ENCODE measurements at regions not wholly inside any gene's neighbourhood (a gene's known extent, or its start where the extent isn't known, plus 50 kb on each side); places are given as distances from the start of the nearest gene placed in this dataset.

DNA sequence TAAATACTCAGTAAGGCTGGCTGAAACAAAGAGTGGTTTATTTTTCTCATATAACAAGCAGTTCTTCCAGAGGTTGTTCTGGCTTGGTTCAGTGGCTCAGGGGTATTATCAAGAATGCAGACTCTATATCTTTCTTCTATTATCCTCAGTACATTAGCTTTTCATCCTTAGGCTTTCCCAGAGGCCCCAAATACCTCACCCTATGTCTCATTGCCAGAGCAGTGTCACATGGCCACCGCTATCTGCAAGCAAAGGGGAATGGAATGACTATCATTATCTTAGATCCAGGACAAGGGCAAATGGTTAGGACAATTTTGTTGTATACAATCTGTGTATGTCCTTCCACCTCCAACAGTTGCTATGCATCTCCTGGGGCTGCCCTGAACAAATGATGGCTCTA lies 69.0 kb upstream of the SNX2 start:
- BruUV-seq (replicated peaks) = no TSS peak
- Histone ChIP-seq H3K27ac (ENCODE audit: low read depth, low read length, poor library complexity, severe bottlenecking) (no peak overlapping the region), H3K36me3 (ENCODE audit: insufficient read depth, low read length, poor library complexity, severe bottlenecking) (no peaks in the 10 kb centered on the region), H3K9me3 (ENCODE audit: low read depth, low read length, poor library complexity, severe bottlenecking) (no peaks in the 10 kb centered on the region), H3K27me3 (replicated peaks; ENCODE audit: insufficient read depth, low read depth, low read length, poor library complexity) (no peaks in the 10 kb centered on the region), H3K4me3 (ENCODE audit: low read depth, low read length, poor library complexity, severe bottlenecking) (no peak overlapping the region), H3K4me1 (ENCODE audit: insufficient read depth, low read length, poor library complexity, severe bottlenecking) (peaks cover 3% of the 10 kb centered on the region)
- no peak for DNase-seq (ENCODE audit: low spot score)
- TF ChIP-seq, protein P1, sequence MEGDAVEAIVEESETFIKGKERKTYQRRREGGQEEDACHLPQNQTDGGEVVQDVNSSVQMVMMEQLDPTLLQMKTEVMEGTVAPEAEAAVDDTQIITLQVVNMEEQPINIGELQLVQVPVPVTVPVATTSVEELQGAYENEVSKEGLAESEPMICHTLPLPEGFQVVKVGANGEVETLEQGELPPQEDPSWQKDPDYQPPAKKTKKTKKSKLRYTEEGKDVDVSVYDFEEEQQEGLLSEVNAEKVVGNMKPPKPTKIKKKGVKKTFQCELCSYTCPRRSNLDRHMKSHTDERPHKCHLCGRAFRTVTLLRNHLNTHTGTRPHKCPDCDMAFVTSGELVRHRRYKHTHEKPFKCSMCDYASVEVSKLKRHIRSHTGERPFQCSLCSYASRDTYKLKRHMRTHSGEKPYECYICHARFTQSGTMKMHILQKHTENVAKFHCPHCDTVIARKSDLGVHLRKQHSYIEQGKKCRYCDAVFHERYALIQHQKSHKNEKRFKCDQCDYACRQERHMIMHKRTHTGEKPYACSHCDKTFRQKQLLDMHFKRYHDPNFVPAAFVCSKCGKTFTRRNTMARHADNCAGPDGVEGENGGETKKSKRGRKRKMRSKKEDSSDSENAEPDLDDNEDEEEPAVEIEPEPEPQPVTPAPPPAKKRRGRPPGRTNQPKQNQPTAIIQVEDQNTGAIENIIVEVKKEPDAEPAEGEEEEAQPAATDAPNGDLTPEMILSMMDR (conservative IDR thresholded peaks at IDR 0.05; ENCODE audit: low read depth, low read length) = no peak
- TF ChIP-seq EZH2 (IDR thresholded peaks at IDR 0.05; ENCODE audit: borderline replicate concordance, low read depth, low read length, poor library complexity, severe bottlenecking) = no peak
- ChIA-PET CTCF (no interaction called here), POLR2A (ENCODE audit: low non-redundant PET) (no interaction called here)
- intact Hi-C loops (cut with micrococcal nuclease; ENCODE audit: unreplicated experiment) = loop anchor here (10.0 kb wide), 2 partner anchors 129 to 659 kb away; no protein-coding TSS in a partner anchor

DNA sequence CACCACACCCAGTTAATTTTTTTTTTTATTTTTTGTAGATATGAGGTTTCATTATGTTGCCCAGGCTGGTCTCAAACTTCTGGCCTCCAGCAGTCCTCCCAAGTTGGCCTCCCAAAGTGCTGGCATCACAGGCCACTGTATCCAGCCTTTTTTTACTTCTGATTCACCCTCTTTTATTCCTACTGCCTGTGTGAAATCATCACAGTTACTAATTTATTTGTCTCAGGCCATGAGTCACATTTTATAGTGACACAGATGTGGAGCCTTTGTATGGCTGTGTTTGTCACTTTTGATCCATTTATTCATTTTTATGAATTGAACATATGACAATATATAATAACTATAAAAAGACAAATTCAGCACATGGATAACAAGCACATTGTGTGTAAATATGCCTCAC lies 67.1 kb upstream of the SNX2 start:
- no peaks in the 10 kb centered on the region for H3K9me3 ChIP-seq (ENCODE audit: low read depth, low read length, poor library complexity, severe bottlenecking)
- no peaks in the 10 kb centered on the region for H3K36me3 ChIP-seq (ENCODE audit: insufficient read depth, low read length, poor library complexity, severe bottlenecking)
- ChIA-PET POLR2A (ENCODE audit: low non-redundant PET) (no interaction called here), CTCF (no interaction called here)
- intact Hi-C loops (cut with micrococcal nuclease; ENCODE audit: unreplicated experiment) = loop anchor here (10.0 kb wide), 2 partner anchors 127 to 657 kb away; no protein-coding TSS in a partner anchor
- no peak for DNase-seq (ENCODE audit: low spot score)
- no TSS peak for BruUV-seq (replicated peaks)
- no peaks in the 10 kb centered on the region for H3K27me3 ChIP-seq (replicated peaks; ENCODE audit: insufficient read depth, low read depth, low read length, poor library complexity)
- TF ChIP-seq, protein P1 (conservative IDR thresholded peaks at IDR 0.05; ENCODE audit: low read depth, low read length) = no peak
- TF ChIP-seq EZH2 (IDR thresholded peaks at IDR 0.05; ENCODE audit: borderline replicate concordance, low read depth, low read length, poor library complexity, severe bottlenecking) = no peak
- H3K27ac ChIP-seq (ENCODE audit: low read depth, low read length, poor library complexity, severe bottlenecking) = no peak overlapping the region
- peaks cover 3% of the 10 kb centered on the region for H3K4me1 ChIP-seq (ENCODE audit: insufficient read depth, low read length, poor library complexity, severe bottlenecking)
- H3K4me3 ChIP-seq (ENCODE audit: low read depth, low read length, poor library complexity, severe bottlenecking) = no peak overlapping the region

DNA sequence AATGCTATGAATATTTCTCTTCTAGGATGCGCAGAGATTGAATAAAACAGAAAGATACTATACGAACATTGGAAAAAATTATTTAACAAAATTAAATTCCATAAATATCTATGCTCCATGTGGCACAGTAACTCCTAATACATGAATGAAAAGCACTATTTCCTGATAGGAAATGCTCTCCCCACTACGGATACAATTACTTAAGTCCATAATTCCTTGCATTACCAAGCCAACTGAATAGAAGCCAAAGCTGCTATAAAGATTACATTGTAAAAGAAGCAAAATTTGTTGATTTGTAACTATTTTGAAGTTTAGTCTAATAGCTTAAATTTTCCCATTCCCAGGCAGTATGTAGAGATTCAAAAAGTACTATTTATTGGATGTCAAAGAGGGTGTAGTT lies 61.8 kb upstream of the SNX2 start:
- intact Hi-C loops (cut with micrococcal nuclease; ENCODE audit: unreplicated experiment) = no loop called here

More for the DNA sequence above, 61.8 kb upstream of the SNX2 start:
- no peaks in the 10 kb centered on the region for H3K27me3 ChIP-seq (replicated peaks; ENCODE audit: insufficient read depth, low read depth, low read length, poor library complexity)
- peak; percentile 74 for DNase-seq (ENCODE audit: low spot score)
- ChIA-PET CTCF (interaction anchor here (0.6 kb wide), 1 partner anchor 9 kb away, joined by 3 read pairs; no protein-coding TSS in a partner anchor), POLR2A (ENCODE audit: low non-redundant PET) (no interaction called here)
- no peak overlapping the region for H3K4me3 ChIP-seq (ENCODE audit: low read depth, low read length, poor library complexity, severe bottlenecking)
- no peaks in the 10 kb centered on the region for H3K36me3 ChIP-seq (ENCODE audit: insufficient read depth, low read length, poor library complexity, severe bottlenecking)
- H3K27ac ChIP-seq (ENCODE audit: low read depth, low read length, poor library complexity, severe bottlenecking) = no peak overlapping the region
- no TSS peak for BruUV-seq (replicated peaks)
- H3K9me3 ChIP-seq (ENCODE audit: low read depth, low read length, poor library complexity, severe bottlenecking) = no peaks in the 10 kb centered on the region
- H3K4me1 ChIP-seq (ENCODE audit: insufficient read depth, low read length, poor library complexity, severe bottlenecking) = peaks cover 10% of the 10 kb centered on the region
- TF ChIP-seq, protein P1 (conservative IDR thresholded peaks at IDR 0.05; ENCODE audit: low read depth, low read length) = no peak
- no peak for TF ChIP-seq EZH2 (IDR thresholded peaks at IDR 0.05; ENCODE audit: borderline replicate concordance, low read depth, low read length, poor library complexity, severe bottlenecking)
